ENCODE measurements at regions not wholly inside any gene's neighbourhood (a gene's known extent, or its start where the extent isn't known, plus 50 kb on each side); places are given as distances from the start of the nearest gene placed in this dataset.

DNA sequence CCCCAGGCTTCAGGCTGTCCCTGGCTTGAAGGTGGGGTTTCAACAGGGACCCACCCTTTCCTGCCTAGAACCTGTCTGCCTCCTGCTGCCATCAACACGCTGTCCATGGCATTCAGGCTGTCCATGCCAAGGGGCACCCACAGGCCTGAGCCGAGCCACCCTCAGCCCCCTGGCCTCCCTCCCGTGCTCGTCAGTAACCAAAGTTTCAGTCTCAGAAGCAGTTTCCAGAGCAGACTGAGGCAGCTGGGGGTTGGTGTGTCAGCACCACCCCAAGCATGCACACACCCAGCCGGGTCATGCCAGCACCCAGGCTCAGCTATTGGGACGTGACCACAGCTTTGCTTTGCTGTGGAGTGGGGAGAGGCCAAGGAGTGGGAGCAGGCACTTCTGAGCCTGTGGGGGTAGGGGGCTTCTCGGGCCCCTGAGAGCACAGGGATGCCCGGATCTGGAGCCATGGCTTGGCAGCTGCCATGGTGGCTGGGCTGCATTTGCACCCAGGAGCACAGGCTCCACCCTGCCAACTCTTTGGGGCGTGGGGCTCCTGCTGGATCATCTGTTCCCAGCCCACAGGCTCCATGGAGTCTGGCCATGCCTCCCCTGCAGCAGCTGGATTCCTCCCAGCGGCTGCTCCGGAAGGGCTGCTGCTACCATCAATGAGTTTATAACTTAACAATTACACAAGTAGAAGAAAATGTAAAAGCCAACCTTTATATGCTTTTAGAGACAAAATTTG lies 314.5 kb upstream of the SEMA3C start:
- TF ChIP-seq, protein P1, sequence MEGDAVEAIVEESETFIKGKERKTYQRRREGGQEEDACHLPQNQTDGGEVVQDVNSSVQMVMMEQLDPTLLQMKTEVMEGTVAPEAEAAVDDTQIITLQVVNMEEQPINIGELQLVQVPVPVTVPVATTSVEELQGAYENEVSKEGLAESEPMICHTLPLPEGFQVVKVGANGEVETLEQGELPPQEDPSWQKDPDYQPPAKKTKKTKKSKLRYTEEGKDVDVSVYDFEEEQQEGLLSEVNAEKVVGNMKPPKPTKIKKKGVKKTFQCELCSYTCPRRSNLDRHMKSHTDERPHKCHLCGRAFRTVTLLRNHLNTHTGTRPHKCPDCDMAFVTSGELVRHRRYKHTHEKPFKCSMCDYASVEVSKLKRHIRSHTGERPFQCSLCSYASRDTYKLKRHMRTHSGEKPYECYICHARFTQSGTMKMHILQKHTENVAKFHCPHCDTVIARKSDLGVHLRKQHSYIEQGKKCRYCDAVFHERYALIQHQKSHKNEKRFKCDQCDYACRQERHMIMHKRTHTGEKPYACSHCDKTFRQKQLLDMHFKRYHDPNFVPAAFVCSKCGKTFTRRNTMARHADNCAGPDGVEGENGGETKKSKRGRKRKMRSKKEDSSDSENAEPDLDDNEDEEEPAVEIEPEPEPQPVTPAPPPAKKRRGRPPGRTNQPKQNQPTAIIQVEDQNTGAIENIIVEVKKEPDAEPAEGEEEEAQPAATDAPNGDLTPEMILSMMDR (IDR thresholded peaks at IDR 0.05): no peak
- TF ChIP-seq, protein P2, sequence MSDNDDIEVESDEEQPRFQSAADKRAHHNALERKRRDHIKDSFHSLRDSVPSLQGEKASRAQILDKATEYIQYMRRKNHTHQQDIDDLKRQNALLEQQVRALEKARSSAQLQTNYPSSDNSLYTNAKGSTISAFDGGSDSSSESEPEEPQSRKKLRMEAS (IDR thresholded peaks at IDR 0.05): no peak
- TF ChIP-seq ZFP36 (IDR thresholded peaks at IDR 0.05; ENCODE audit: borderline replicate concordance, partially characterized antibody): no peak
- no peak for TF ChIP-seq POLR2A (IDR thresholded peaks at IDR 0.05; ENCODE audit: low read length)
- TF ChIP-seq EP300 (IDR thresholded peaks at IDR 0.05): no peak
- no peak for TF ChIP-seq MAZ (IDR thresholded peaks at IDR 0.05; ENCODE audit: borderline replicate concordance, low read depth, low read length)
- no peak for TF ChIP-seq PHF8 (IDR thresholded peaks at IDR 0.05; ENCODE audit: borderline replicate concordance, low read depth)
- TF ChIP-seq JUNB (IDR thresholded peaks at IDR 0.05): no peak
- no peak for TF ChIP-seq JUN (IDR thresholded peaks at IDR 0.05)
